Activated CD4-positive, alpha-beta T cell treated with anti-CD3 and anti-CD28 coated beads for 36 hours (primary cell): ENCODE measurements at regions not wholly inside any gene's neighbourhood (a gene's known extent, or its start where the extent isn't known, plus 50 kb on each side); places are given as distances from the start of the nearest gene placed in this dataset.

Experiments
- ATAC-seq: fragments of 200-7000 bp; cut with Tn5 transposase; one replicate; pipeline ENCODE4 v1.10.0; 2021; ENCODE audit warnings: mild to moderate bottlenecking, moderate library complexity
- CTCF ChIA-PET: fragments of 350-600 bp; sonication (Branson Sonifier 250); formaldehyde crosslinking; loops from one replicate; lab custom pipeline; 2021; ENCODE audit warnings: antibody characterized with exemption; lab: Charles Lee
- POLR2A ChIA-PET: fragments of 350-600 bp; sonication (Branson Sonifier 250); formaldehyde crosslinking; loops from one replicate; lab custom pipeline; 2021; ENCODE audit warnings: antibody characterized with exemption, inconsistent platforms; lab: Charles Lee
- DNase-seq: peaks from one replicate; pipeline ENCODE4 v3.0.0-alpha.2; 2020
- H3K27ac Mint-ChIP-seq: one replicate; pipeline ENCODE4 v1.8.0; 2021; ENCODE audit warnings: mixed read lengths
- H3K27me3 Mint-ChIP-seq: one replicate; pipeline ENCODE4 v1.8.0; 2021; ENCODE audit warnings: mixed read lengths
- H3K36me3 Mint-ChIP-seq: one replicate; pipeline ENCODE4 v1.8.0; 2021; ENCODE audit warnings: low read depth, mixed read lengths
- H3K4me1 Mint-ChIP-seq: one replicate; pipeline ENCODE4 v1.8.0; 2021; ENCODE audit warnings: mixed read lengths
- H3K4me3 Mint-ChIP-seq: one replicate; pipeline ENCODE4 v1.8.0; 2021; ENCODE audit warnings: mild to moderate bottlenecking, moderate library complexity, mixed read lengths
- H3K9me3 Mint-ChIP-seq: one replicate; pipeline ENCODE4 v1.8.0; 2021; ENCODE audit warnings: low read depth, mixed read lengths
- intact Hi-C, 2 experiments: fragments of 100-400 bp; cut with DNase I in 1 of 2; cut with micrococcal nuclease in 1 of 2; formaldehyde crosslinking; loops; one replicate each; pipeline versions ENCODE4 v1.14.2 to v1.15.1; 2022 to 2024; cut with DNase I, micrococcal nuclease

DNA sequence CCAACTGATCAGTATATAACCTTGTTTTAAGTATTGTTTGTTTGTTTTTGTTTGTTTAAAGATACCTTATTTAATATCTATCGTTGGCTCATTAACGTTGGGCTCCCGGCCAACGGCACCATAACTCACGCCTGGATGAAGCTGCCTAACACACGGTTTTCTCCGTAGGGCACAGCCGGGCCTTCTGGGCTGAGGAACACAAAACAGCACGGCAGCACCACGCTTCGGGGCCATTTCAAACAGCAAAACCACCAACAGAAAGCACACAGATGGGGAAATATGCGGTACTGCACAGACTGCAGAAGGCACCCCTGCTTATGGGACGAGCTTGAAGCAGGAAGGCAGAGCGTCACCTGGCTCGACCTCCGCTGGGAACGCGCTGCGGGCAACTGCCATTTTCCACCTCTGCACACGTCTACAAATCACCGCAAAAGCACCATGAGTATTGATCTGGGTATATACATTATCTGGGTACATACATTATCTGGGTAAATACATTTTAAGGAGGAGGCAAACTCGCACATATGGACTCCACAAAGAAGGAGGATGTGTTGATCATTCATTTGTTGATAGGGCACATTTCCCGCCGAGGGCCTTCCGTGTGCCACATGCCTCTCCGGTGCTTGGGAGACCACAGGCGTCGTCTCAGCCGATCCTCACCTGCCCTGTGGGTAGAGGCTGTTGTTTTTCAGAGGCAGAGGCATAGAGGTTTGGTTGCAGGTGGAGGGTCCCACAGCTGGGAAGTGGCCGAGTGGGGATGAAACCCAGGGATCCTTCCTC lies 123.7 kb upstream of the ATP2B2 start:
- no peaks in the 10 kb centered on the region for H3K36me3 Mint-ChIP-seq
- no peaks in the 10 kb centered on the region for H3K4me1 Mint-ChIP-seq
- no peak overlapping the region for H3K27ac Mint-ChIP-seq
- intact Hi-C loops: no loop called here
- CTCF ChIA-PET: no interaction called here
- peaks cover 5% of the 10 kb centered on the region for H3K27me3 Mint-ChIP-seq
- POLR2A ChIA-PET: no interaction called here
- ATAC-seq (no peak), DNase-seq (no peak)
- no peak overlapping the region for H3K4me3 Mint-ChIP-seq
- H3K9me3 Mint-ChIP-seq: no peaks in the 10 kb centered on the region

DNA sequence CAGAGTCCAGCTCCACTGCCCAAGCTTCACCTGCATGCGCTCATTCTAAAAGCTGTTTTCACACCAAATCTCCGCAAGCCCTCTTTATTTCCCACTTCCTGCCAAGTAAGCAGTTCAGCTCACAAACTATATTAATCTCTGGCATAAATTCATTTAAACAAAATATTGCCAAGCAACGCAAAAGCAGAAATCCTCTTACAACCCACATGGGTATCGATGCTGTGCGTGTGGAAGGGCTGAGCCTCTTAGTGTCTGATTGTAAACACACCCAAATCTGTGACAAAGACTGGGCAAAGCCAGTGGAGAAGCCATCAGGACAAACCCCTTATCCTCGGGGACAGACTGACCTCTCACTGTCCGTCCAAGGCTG lies 124.3 kb upstream of the ATP2B2 start:
- CTCF ChIA-PET: no interaction called here
- no peak for ATAC-seq
- no peak for DNase-seq
- POLR2A ChIA-PET: no interaction called here
- intact Hi-C loops: no loop called here
- Mint-ChIP-seq H3K36me3 (no peaks in the 10 kb centered on the region), H3K4me1 (no peaks in the 10 kb centered on the region), H3K4me3 (no peak overlapping the region), H3K9me3 (no peaks in the 10 kb centered on the region), H3K27ac (no peak overlapping the region), H3K27me3 (peaks cover 2% of the 10 kb centered on the region)

DNA sequence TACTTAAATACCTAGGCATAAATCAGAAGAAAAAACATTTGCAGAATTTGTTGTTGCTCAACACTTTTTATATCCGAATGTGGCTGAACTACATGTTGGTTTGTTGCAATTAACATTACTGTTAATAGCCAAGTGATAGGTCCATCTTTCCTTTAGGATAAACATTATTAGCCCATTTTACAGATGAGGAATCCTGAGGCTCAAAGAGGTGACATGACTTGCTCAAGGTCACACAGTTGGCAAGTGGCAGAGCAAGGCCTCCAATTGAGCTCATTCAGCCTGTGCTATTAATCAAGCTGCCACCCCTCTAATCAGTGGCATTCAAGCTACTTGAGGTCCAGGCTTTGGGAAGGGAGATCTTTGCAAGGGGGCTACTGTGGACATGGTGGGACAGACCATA lies 125.8 kb upstream of the ATP2B2 start:
- DNase-seq (no peak), ATAC-seq (no peak)
- no peak overlapping the region for H3K4me3 Mint-ChIP-seq
- no peaks in the 10 kb centered on the region for H3K36me3 Mint-ChIP-seq
- intact Hi-C loops: no loop called here
- H3K27me3 Mint-ChIP-seq: peaks cover 2% of the 10 kb centered on the region
- ChIA-PET CTCF (no interaction called here), POLR2A (no interaction called here)
- H3K9me3 Mint-ChIP-seq: peaks cover under 1% of the 10 kb centered on the region
- H3K4me1 Mint-ChIP-seq: no peaks in the 10 kb centered on the region
- no peak overlapping the region for H3K27ac Mint-ChIP-seq

DNA sequence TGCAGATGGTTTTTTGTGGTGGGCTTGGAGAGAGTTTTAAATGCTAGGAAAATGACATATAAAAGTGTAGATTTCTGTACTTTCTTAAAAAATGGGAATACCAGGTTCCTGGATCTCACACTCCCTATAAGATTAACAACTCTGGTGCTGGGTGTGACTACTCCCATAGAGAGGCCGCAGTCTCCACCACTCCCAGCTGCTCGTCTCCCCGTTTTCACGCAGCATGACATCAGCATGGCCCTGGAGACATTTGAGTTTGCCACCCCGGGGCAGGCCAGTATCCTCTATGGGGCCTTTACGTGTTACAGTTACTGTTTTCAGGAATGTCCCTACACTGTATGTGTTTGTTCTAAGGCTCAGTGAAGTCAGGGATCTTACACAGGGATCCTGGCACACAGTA lies 126.7 kb upstream of the ATP2B2 start:
- POLR2A ChIA-PET: no interaction called here
- no peak for DNase-seq
- no peak overlapping the region for H3K4me3 Mint-ChIP-seq
- H3K9me3 Mint-ChIP-seq: peaks cover 7% of the 10 kb centered on the region
- no peaks in the 10 kb centered on the region for H3K4me1 Mint-ChIP-seq
- peaks cover 2% of the 10 kb centered on the region for H3K27me3 Mint-ChIP-seq
- no peak for ATAC-seq
- H3K27ac Mint-ChIP-seq: no peak overlapping the region
- H3K36me3 Mint-ChIP-seq: no peaks in the 10 kb centered on the region
- intact Hi-C loops: no loop called here
- CTCF ChIA-PET: no interaction called here

DNA sequence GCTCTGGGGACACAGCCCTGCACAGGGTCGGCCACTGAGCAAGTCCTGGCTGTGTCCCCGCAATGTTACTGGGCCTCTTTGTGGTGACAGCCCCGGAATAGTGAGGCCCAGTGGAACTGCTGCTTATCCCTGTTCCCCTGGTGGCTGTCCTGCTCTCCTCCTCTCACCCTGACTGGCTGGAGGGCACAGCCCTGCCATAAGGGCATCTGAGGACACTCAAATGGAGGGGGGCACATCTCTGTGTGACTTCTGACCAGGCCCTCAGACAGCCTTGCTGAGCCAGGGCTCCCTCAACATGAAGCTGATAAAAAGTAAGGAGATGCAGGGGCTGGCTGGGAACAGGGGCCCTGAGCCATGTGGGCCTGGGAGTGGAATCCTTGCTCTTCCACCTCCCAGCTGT lies 127.4 kb upstream of the ATP2B2 start:
- ChIA-PET POLR2A (no interaction called here), CTCF (no interaction called here)
- intact Hi-C loops: no loop called here
- H3K4me3 Mint-ChIP-seq: no peak overlapping the region
- DNase-seq: no peak
- peaks cover 13% of the 10 kb centered on the region for H3K9me3 Mint-ChIP-seq
- H3K27me3 Mint-ChIP-seq: peaks cover 2% of the 10 kb centered on the region
- H3K36me3 Mint-ChIP-seq: no peaks in the 10 kb centered on the region
- H3K4me1 Mint-ChIP-seq: no peaks in the 10 kb centered on the region
- no peak overlapping the region for H3K27ac Mint-ChIP-seq
- no peak for ATAC-seq

DNA sequence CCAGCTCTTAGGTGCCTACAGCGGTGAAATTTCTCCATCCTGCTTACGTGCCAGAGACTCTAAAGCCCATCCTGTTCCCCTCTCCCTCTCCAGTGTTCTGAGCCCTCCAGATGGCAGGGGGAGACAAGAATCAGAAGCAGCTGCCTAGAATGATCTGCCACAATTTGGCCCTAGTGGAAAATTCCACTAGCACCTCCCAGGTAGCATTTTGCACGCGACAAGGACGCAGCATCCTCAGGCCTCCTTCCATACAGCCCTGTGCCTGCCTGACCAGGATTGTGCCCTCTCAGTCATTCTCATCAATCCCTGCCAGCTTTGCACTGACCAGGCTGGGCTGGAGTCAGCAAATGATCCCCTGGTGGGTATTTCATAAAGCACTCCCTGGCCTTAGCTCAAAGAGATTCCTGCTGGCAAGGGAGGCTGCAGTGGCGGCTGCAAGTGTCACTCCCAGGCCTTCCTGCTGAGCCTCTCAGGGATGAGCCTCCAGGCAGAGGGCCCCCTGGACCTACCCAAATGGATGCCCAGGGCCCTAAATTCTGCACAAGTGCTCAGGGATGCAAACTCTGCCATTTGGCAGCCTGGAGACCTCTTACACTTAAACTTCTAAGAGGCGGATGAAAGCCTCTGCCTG lies 130.2 kb upstream of the ATP2B2 start:
- no peak overlapping the region for H3K27ac Mint-ChIP-seq
- CTCF ChIA-PET: interaction anchor here (0.6 kb wide), 1 partner anchor 163 kb away, joined by 5 read pairs; no protein-coding TSS in a partner anchor
- H3K36me3 Mint-ChIP-seq: no peaks in the 10 kb centered on the region
- no peaks in the 10 kb centered on the region for H3K4me1 Mint-ChIP-seq
- POLR2A ChIA-PET: no interaction called here
- intact Hi-C loops: loop anchor here in 1 of 2 experiments (5.0 kb wide), 1 partner anchor 133 kb away; no protein-coding TSS in a partner anchor
- ATAC-seq (no peak), DNase-seq (no peak)
- no peak overlapping the region for H3K4me3 Mint-ChIP-seq
- peaks cover 5% of the 10 kb centered on the region for H3K27me3 Mint-ChIP-seq
- peaks cover 19% of the 10 kb centered on the region for H3K9me3 Mint-ChIP-seq

DNA sequence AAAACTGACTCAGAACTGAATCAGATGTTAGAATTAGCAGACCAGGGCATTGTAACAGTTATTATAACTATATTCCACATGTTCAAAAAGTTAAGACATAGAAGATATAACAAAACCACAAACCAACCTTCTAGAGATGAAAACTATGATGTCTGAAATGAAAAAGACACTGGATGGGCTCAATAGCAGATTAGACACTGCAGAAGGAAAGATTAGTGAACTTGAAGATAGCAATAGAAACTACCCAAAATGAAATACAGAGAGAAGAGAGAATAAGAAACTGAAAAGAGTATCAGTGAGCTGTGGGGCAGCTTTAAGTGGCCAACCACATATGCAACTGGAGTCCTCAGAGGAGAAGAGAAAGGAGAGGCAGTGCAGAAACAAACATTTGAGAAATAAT lies 132.0 kb upstream of the ATP2B2 start:
- ChIA-PET CTCF (no interaction called here), POLR2A (no interaction called here)
- Mint-ChIP-seq H3K27ac (no peak overlapping the region), H3K36me3 (no peaks in the 10 kb centered on the region), H3K4me3 (no peak overlapping the region), H3K4me1 (no peaks in the 10 kb centered on the region), H3K27me3 (peaks cover 8% of the 10 kb centered on the region), H3K9me3 (peaks cover 19% of the 10 kb centered on the region)
- no peak for DNase-seq
- ATAC-seq: no peak
- intact Hi-C loops: loop anchor here in 1 of 2 experiments (5.0 kb wide), 1 partner anchor 135 kb away; no protein-coding TSS in a partner anchor

DNA sequence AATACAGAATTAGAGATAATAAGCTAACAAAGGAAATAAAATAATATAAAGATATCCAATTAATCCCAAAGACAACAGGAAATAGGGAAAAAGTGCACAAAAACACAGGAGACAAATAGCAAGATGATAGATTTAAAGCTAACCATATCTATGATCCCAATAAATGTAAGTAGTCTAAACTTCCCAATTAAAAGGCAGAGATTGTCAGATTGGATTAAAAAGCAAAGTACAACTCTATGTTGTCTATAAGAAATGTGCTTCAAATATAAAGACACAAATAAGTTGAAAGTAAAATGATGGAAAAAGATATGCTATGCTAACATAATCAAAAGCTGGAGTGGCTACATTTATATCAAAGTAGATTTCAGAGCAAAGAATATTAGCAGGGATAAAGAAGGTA lies 133.1 kb upstream of the ATP2B2 start:
- Mint-ChIP-seq H3K27ac (no peak overlapping the region), H3K27me3 (peaks cover 8% of the 10 kb centered on the region), H3K4me1 (no peaks in the 10 kb centered on the region), H3K9me3 (peaks cover 19% of the 10 kb centered on the region), H3K4me3 (no peak overlapping the region), H3K36me3 (no peaks in the 10 kb centered on the region)
- ChIA-PET CTCF (interaction anchor here (0.7 to 1.3 kb wide), 2 partner anchors 14 to 100 kb away, joined by 4 read pairs; no protein-coding TSS in a partner anchor), POLR2A (no interaction called here)
- ATAC-seq (no peak), DNase-seq (no peak)
- intact Hi-C loops: loop anchor here in 1 of 2 experiments (5.0 kb wide), 1 partner anchor 136 kb away; no protein-coding TSS in a partner anchor

DNA sequence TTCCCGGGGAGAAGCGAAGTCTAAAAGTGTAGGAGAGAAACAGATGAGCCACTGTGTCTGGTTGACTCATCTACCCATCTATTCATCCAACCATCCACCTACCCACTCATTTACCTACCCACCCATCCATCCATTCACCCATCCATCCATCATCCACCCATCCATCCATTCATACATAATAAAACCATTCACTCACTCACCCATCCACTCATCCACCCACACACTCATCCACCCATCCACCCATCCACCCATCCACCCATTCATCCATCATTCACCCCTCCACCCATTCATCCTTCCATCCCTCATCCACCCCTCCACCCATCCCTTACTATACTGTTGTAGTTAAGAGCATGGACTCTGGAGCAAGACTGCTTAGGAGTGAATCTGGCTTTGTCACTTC lies 136.4 kb upstream of the ATP2B2 start:
- peaks cover 14% of the 10 kb centered on the region for H3K27me3 Mint-ChIP-seq
- intact Hi-C loops: no loop called here
- H3K4me3 Mint-ChIP-seq: no peak overlapping the region
- ChIA-PET POLR2A (no interaction called here), CTCF (no interaction called here)
- H3K4me1 Mint-ChIP-seq: no peaks in the 10 kb centered on the region
- peaks cover 14% of the 10 kb centered on the region for H3K9me3 Mint-ChIP-seq
- H3K36me3 Mint-ChIP-seq: no peaks in the 10 kb centered on the region
- no peak overlapping the region for H3K27ac Mint-ChIP-seq
- no peak for DNase-seq
- no peak for ATAC-seq

DNA sequence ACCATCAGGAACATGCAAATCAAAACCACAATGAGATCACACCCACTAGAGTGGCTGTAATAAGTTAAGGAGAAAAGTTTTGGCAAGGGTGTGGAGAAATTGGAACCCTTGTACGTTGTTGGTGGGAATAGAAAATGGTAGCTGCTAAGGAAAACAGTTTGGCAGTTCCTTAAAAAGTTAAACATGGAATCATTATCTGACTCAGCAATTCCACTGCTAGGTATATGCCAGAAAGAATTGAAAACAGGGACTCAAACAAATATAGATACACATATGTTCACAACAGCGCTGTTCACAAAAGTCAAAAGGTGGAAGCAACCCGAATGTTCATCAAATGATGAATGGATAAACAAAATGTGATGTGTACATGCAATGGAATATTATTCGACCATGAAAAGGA lies 138.8 kb upstream of the ATP2B2 start:
- CTCF ChIA-PET: no interaction called here

DNA sequence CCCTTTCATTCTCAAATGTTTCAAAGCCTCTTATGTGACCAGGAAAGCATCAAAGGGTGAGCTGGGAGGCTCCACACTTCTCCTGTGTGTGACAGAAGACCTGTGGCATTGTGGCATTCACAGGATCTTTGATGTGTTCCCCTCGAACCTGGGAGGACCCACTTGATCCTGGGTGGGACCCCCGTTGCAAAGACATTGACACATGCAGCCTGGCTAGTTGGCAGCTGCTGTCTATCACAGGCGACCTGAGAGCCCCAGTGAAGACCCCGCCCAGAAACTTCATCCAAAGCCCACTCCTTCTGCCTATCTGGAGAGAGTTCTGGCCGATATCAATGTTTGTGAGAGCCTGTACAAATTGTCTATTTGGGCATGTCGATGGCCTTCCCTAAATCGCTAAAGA lies 140.4 kb upstream of the ATP2B2 start:
- ATAC-seq (no peak), DNase-seq (no peak)
- Mint-ChIP-seq H3K9me3 (no peaks in the 10 kb centered on the region), H3K36me3 (no peaks in the 10 kb centered on the region), H3K27ac (no peak overlapping the region), H3K4me3 (no peak overlapping the region), H3K4me1 (no peaks in the 10 kb centered on the region), H3K27me3 (peaks cover 9% of the 10 kb centered on the region)
- ChIA-PET CTCF (no interaction called here), POLR2A (no interaction called here)
- intact Hi-C loops: no loop called here

More for the DNA sequence above, 138.8 kb upstream of the ATP2B2 start:
- DNase-seq (no peak), ATAC-seq (no peak)
- no peak overlapping the region for H3K4me3 Mint-ChIP-seq
- intact Hi-C loops: no loop called here
- peaks cover 14% of the 10 kb centered on the region for H3K27me3 Mint-ChIP-seq
- H3K4me1 Mint-ChIP-seq: no peaks in the 10 kb centered on the region
- H3K27ac Mint-ChIP-seq: no peak overlapping the region
- no peaks in the 10 kb centered on the region for H3K36me3 Mint-ChIP-seq
- H3K9me3 Mint-ChIP-seq: no peaks in the 10 kb centered on the region
- POLR2A ChIA-PET: no interaction called here
